K562 (cell line): ENCODE measurements at regions not wholly inside any gene's neighbourhood (a gene's known extent, or its start where the extent isn't known, plus 50 kb on each side); places are given as distances from the start of the nearest gene placed in this dataset.
"Not testable (repeated sequence)": the region's sequence is repeated elsewhere in the genome, so short reads cannot be mapped to it uniquely, and the experiment has no call there.

ENCODE experiments used
- CXXC5 ChIP-seq: fragments of 250-450 bp; sonication (Bioruptor Pico); IDR thresholded peaks from 2 replicates; pipeline ENCODE4 v1.8.0; 2022; ENCODE audit warnings: inconsistent platforms, mild to moderate bottlenecking, moderate library complexity
- TAF1 ChIP-seq: IDR thresholded peaks from 2 replicates; pipeline ENCODE4 v1.6.1; 2011; ENCODE audit warnings: mild to moderate bottlenecking, low read length, moderate library complexity; ENCODE audit not compliant: insufficient read depth, control insufficient read depth, severe bottlenecking; ENCODE audit errors: extremely low read depth
- TCF7 ChIP-seq: sonication (generic); IDR thresholded peaks from 2 replicates; pipeline ENCODE4 v1.6.1; 2016; ENCODE audit warnings: antibody characterized with exemption, borderline replicate concordance
- TF ChIP-seq, protein P1 (sequence below): sonication (generic); formaldehyde crosslinking; IDR thresholded peaks from 2 replicates; pipeline ENCODE4 v1.8.0; 2022; ENCODE audit warnings: mild to moderate bottlenecking, missing genetic modification reagents, borderline replicate concordance
- TF ChIP-seq, protein P2 (sequence below), 3 experiments: IDR thresholded peaks in 2 of 3; conservative IDR thresholded peaks in 1 of 3; 2 replicates each; pipeline ENCODE4 v1.5.1; 2011 to 2012; ENCODE audit warnings: low read length in 3 of 3, mild to moderate bottlenecking in 3 of 3, control low read depth in 2 of 3, improper control_type of control experiment in 1 of 3, inconsistent platforms in 1 of 3, low read depth in 1 of 3, mixed read lengths in 1 of 3, moderate library complexity in 1 of 3; ENCODE audit not compliant: insufficient read depth in 2 of 3

DNA sequence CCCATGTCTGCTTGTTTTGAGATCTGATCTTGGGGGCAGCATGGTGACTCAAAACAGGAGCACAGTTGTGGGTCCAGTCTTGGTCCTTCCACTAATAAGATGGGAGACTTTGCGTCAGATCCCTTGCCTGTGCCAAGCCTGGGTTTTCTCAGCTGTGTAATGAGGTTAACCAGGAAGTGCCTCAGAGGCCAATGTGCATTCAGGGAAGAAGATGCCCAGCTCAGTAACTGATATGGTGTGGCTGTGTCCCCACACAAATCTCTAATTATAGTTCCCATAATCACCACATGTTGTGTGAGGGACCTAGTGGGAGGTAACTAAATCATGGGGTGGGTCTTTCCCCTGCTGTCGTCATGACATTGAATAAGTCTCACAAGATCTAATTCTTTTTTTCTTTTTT lies 107.1 kb upstream of the ALDH3B2 start:
- not testable (repeated sequence) for TF ChIP-seq CXXC5, TAF1, TCF7
- TF ChIP-seq, protein P1, sequence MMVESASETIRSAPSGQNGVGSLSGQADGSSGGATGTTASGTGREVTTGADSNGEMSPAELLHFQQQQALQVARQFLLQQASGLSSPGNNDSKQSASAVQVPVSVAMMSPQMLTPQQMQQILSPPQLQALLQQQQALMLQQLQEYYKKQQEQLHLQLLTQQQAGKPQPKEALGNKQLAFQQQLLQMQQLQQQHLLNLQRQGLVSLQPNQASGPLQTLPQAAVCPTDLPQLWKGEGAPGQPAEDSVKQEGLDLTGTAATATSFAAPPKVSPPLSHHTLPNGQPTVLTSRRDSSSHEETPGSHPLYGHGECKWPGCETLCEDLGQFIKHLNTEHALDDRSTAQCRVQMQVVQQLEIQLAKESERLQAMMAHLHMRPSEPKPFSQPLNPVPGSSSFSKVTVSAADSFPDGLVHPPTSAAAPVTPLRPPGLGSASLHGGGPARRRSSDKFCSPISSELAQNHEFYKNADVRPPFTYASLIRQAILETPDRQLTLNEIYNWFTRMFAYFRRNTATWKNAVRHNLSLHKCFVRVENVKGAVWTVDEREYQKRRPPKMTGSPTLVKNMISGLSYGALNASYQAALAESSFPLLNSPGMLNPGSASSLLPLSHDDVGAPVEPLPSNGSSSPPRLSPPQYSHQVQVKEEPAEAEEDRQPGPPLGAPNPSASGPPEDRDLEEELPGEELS (CRISPR knock-in tag) = not testable (repeated sequence)
- TF ChIP-seq, protein P2, sequence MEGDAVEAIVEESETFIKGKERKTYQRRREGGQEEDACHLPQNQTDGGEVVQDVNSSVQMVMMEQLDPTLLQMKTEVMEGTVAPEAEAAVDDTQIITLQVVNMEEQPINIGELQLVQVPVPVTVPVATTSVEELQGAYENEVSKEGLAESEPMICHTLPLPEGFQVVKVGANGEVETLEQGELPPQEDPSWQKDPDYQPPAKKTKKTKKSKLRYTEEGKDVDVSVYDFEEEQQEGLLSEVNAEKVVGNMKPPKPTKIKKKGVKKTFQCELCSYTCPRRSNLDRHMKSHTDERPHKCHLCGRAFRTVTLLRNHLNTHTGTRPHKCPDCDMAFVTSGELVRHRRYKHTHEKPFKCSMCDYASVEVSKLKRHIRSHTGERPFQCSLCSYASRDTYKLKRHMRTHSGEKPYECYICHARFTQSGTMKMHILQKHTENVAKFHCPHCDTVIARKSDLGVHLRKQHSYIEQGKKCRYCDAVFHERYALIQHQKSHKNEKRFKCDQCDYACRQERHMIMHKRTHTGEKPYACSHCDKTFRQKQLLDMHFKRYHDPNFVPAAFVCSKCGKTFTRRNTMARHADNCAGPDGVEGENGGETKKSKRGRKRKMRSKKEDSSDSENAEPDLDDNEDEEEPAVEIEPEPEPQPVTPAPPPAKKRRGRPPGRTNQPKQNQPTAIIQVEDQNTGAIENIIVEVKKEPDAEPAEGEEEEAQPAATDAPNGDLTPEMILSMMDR (IDR thresholded peaks at IDR 0.05 in 2 of 3, conservative IDR thresholded peaks at IDR 0.05 in 1 of 3; ENCODE audit: insufficient read depth in 2 of 3, low read depth in 1 of 3, low read length in 3 of 3) = not testable (repeated sequence)
